ENCODE measurements at regions not wholly inside any gene's neighbourhood (a gene's known extent, or its start where the extent isn't known, plus 50 kb on each side); places are given as distances from the start of the nearest gene placed in this dataset.
"Not testable (repeated sequence)": the region's sequence is repeated elsewhere in the genome, so short reads cannot be mapped to it uniquely, and the experiment has no call there.

- DNase-seq: peak in 13 of 14 donors; percentile 8 to 94 (median 67)
These were observed 334.4 kb downstream of the SRGAP2C start for GRCh38 chr1:121519042-121519755.

DNA sequence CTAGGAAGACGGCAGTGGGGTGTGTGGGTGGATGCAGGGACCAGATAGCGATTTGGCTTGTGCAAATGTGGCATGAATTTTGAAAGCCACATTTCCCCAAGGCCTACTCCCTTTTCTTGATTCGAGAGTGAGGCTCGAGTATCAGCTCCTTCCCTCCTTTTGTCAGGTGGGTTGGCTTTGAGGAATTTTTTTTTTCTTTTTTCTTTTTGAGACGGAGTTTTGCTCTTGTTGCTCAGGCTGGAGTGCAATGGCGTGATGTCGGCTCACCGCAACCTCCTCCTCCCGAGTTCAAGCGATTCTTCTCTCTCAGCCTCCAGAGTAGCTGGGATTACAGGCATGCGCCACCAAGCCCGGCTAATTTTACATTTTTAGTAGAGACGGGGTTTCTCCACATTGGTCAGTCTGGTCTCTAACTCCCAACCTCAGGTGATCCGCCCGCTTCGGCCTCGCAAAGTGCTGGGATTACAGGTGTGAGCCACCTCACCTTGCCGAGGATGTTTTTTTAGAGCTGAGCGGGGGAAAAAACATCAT lies 335.0 kb downstream of the SRGAP2C start:
- not testable (repeated sequence) for DNase-seq

GRCh38 chr1:121522061-121522759 lies 337.4 kb downstream of the SRGAP2C start:
- no peak for DNase-seq

DNA sequence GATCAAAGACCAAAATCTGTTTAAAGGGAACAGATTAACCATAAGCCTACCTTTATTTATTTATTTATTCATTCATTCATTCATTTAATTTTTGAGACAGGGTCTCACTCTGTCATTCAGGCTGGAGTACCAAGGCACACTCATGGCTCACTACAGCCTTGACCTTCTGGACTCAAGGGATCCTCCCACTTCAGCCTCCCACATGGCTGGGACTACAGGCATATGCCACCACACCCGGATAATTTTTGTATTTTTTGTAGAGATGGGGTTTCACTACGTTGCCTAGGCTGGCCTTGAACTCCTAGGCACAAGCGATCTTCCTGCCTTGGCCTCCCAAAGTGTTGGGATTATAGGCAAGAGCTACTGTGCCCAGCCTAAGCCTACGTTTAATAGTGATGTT lies 338.3 kb downstream of the SRGAP2C start:
- DNase-seq: not testable (repeated sequence)

DNA sequence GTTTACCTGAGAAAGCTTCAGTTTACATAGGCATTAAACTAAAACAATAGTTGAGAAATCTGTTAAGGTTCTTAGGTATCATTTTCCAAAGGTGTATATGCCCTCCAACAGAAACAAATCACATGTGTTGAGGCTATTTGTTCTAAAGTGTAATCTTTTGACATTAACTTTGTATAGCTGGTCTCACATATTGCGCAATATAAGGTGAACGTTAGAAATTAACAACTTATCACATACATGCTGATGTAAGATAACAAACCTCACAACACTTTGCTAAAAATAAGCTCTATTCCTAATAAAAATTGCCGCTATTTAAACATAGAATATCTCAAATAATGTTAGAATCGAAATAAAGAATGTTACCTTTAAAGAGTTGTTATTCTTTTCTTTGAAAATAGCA lies 340.6 kb downstream of the SRGAP2C start:
- no peak for DNase-seq

GRCh38 chr1:121528958-121529357 lies 344.2 kb downstream of the SRGAP2C start:
- DNase-seq: not testable (repeated sequence)

GRCh38 chr1:121530026-121530425 lies 345.3 kb downstream of the SRGAP2C start:
- not testable (repeated sequence) for DNase-seq

DNA sequence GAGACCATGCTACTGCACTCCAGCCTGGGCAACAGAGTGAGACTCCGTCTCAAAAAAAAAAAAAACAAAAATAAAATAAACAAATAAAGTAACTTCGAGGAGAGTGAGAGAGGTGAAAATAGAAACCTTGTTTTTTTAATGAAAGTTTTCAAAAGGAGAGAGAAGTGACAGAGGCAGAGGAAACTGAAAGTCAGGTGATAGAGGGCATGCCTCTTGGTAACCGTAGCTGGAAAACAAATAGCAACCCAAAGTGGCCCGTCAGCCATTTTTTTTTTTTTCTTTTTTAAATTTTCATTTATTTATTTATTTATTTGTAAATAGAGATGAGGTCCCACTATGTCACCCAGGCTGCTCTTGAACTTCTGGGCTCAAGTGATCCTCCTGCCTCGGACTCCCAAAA lies 347.0 kb downstream of the SRGAP2C start:
- not testable (repeated sequence) for DNase-seq

GRCh38 chr1:121538148-121538547 lies 353.4 kb downstream of the SRGAP2C start:
- not testable (repeated sequence) for DNase-seq

DNA sequence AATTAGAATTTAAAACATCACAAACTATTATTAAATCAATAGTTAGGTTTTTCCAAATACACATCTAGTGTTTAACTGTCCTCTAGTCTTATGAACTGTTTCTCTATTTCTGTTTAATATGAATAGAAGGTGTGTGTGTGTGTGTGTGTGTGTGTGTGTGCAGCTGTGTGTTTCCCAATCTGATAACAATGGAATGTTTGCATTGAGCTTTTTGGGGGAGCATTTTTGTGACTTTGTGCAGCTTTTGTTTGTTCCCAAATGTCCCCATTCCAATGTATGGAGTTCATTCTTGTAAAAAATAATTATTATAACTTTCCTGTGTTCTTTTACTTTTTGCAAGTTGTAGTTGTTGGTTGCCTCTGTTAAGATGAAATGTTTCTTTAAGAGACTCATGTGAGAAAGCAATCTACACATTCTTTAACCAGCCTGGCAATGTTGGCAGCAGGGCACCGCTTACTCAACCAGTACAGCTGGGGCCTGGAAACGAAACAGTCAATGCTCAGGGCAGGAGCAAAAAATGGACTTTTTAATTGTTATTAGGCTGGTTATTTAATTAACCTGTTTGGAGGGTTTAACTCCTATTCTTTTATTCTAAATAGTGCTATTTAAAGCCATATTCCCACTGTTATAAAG lies 354.3 kb downstream of the SRGAP2C start:
- DNase-seq: no peak

GRCh38 chr1:121543988-121544387 lies 359.2 kb downstream of the SRGAP2C start:
- not testable (repeated sequence) for DNase-seq

DNA sequence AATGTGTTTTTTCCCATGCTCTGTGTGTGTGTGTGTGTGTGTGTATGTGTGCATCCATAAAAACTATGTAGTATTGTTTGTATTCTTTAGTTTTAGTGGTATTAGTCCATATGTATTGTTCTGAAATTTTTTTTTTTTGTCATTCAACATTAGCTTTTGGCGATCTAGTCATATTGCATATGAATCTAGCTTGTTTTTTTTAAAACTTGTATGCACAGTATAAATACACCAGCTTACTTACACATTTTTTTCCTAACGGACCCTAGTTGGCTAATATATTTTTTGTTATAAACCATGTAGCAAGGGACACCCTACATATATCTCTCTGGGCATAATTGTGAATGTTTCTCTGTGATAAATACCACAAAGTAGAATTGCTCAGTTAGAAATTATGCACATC lies 359.7 kb downstream of the SRGAP2C start:
- no peak for DNase-seq

DNA sequence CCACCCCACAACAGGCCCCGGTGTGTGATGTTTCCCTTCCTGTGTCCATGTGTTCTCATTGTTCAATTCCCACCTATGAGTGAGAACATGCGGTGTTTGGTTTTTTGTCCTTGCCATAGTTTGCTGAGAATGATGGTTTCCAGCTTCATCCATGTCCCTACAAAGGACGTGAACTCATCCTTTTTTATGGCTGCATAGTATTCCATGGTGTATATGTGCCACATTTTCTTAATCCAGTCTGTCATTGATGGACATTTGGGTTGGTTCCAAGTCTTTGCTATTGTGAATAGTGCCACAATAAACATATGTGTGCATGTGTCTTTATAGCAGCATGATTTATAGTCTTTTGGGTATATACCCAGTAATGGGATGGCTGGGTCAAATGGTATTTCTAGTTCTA lies 361.1 kb downstream of the SRGAP2C start:
- not testable (repeated sequence) for DNase-seq

DNA sequence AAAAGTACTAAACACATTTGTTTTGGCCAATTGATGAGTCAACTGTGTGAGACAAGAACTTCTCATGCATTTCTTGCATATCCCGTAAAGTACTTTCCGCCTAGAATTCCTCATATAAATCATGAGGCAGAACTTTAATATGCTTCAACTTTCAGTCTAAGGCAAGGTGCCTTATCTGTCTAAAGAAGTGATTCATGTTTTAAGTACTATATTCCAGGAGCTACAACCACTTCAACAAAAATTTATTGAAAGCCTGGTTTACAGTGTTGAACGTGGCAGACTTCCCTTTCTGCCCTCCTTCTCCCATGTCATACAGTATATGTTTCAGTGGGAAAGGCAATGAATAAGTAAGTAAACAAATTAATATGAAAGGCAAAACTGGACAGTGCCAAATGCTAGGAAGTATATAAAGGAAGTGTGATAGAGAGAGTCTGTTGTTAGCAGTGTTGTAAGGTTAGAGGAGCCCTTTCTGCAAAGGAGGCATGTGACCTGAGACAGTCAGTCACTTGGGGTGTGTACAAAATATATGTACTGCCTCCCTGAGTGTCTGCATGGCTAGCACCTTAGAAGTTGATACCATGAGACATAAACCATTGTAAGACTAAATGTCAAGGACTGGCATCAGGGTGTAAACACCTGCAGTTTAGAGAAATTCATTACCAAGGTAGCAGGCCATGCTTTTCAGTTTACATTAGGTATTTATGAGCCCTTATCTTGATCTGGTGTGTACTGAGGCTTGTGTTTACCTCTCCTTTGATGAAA lies 362.2 kb downstream of the SRGAP2C start:
- DNase-seq: no peak

- not testable (repeated sequence) for DNase-seq
These were observed 363.0 kb downstream of the SRGAP2C start for GRCh38 chr1:121547726-121548125.

DNA sequence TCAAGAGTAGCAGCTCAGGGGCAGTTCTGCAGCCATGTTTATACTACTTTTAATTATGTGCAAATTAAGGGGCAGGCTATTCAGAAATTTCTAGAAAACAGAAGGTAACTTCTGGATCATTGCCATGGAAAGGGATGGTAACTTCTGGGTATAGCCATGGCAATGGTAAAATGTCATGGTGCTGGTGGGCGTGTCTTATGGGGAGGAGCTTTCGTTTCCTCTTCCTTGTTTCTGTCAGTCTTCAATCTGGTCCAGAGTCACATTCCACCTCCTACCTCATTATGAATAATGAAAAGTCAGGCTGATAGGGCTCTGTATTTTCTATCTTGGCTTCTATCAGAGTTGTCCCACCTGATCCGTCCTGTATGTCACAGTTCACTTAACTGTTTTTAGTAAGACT lies 366.0 kb downstream of the SRGAP2C start:
- DNase-seq: not testable (repeated sequence)

DNA sequence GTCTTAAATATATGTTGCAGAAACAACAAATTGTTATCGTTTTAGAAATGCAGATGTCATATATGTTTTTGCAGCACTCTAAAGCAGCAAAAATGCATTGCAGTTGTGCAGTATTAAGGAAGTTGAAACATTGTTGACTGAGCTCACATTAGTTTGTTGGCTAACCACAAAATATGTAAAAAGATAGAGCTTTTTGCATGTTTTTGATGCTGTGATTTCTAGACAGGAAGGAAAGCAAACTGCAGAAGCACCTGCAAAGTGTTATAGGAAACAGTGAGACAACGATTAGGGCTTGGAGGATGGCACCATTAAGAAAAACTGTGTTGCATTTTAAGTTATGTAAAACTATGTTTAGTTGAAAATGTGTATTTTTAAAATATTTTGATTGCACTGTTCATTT lies 366.7 kb downstream of the SRGAP2C start:
- DNase-seq: not testable (repeated sequence)

DNA sequence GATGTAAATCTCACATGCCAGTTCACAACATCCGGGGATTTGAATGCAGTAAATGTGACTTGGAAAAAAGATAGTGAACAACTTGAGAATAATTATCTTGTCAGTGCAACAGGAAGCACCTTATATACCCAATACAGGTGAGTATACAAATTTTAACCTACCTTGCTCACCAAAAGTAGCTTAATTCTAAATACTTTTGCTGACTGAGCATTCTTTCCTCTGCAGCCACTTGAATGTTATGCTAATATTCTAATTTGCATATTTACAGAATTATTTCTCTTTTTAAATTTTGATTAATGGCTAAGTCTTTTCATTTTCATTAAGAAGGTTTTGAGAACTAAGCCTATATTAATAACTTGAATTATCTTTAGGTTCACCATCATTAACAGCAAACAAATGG lies 371.8 kb downstream of the SRGAP2C start:
- DNase-seq: not testable (repeated sequence)

- not testable (repeated sequence) for DNase-seq
These were observed 373.3 kb downstream of the SRGAP2C start for GRCh38 chr1:121558034-121558433.

DNA sequence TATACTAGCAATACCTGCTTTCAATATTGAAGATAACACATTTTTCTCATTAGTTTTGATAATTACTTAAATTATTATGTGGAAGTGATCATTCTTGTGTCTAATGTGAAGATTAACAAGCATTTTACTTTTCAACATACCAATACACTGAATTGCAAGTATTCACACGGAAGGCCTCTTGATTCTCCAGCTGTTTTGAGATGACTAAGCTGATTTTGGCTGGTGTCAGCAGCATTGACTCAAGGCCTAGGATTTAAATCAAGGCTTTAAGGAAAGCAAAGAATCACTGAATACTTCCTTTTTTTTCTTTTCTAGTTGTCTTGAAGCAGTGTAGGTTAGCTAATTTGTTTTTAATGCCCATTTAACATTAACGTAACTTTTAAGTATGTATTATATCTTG lies 373.7 kb downstream of the SRGAP2C start:
- no peak for DNase-seq

- no peak for DNase-seq
These were observed 381.6 kb downstream of the SRGAP2C start for GRCh38 chr1:121566346-121566745.

DNA sequence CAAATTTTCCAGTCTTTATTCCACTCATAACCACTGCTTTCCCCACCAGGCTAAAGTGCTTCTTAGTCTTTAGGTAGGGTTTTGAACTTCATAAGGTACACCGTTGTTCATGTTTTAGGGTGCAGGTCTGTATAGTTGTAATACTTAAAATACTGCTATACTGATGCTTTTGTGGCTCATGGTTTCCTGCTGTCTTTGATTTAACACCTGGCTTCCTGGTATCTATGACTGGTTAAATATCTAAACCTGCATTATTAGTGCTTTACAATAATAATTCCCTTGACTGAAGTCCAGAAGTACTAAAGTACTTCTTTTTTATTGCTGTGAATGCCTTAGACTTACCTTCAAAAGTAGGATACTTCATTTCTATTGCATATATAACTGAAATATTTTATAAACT lies 384.7 kb downstream of the SRGAP2C start:
- no peak for DNase-seq

Data from C1 segment of cervical spinal cord (tissue), 14 donors.